IMR-90 (cell line): ENCODE measurements at regions not wholly inside any gene's neighbourhood (a gene's known extent, or its start where the extent isn't known, plus 50 kb on each side); places are given as distances from the start of the nearest gene placed in this dataset.

ENCODE experiments used
- ATAC-seq: fragments of 200-7000 bp; cut with Tn5 transposase; 2 replicates; pipeline ENCODE4 v1.9.1; 2020; ENCODE audit warnings: low read depth, mild to moderate bottlenecking, moderate library complexity
- BruUV-seq: library from RNA; stranded (reverse); fragments of 400-500 nt; replicated peaks from 2 replicates; lab custom pipeline; 2021; lab: Mats Ljungman, UMichigan
- CTCF ChIA-PET: fragments of 300-600 bp; formaldehyde crosslinking; extraction: SDS; loops from one replicate; lab custom pipeline; 2021; ENCODE audit warnings: antibody characterized with exemption; lab: Yijun Ruan, JAX
- POLR2A ChIA-PET: fragments of 300-600 bp; sonication (Branson Sonifier 250); formaldehyde crosslinking; loops from one replicate; lab custom pipeline; 2022; ENCODE audit warnings: antibody characterized with exemption; ENCODE audit not compliant: unreplicated experiment; lab: Charles Lee
- DNase-seq: peaks from one replicate; pipeline ENCODE4 v3.0.0; 2013
- H2AFZ ChIP-seq: replicated peaks from 2 replicates; pipeline ENCODE3; 2013; ENCODE audit warnings: low read length, mild to moderate bottlenecking; ENCODE audit not compliant: poor library complexity
- H2AK5ac ChIP-seq: 2 replicates; pipeline ENCODE4 v1.6.1; 2013; ENCODE audit warnings: low read depth, low read length, inconsistent platforms
- H2AK9ac ChIP-seq: replicated peaks from 2 replicates; pipeline ENCODE3; 2013; ENCODE audit warnings: mild to moderate bottlenecking, low read depth, low read length, moderate library complexity; ENCODE audit not compliant: poor library complexity
- H2BK120ac ChIP-seq: 2 replicates; pipeline ENCODE4 v1.6.1; 2013; ENCODE audit warnings: low read depth, low read length, inconsistent platforms
- H2BK15ac ChIP-seq: 3 replicates; pipeline ENCODE4 v1.6.1; 2013; ENCODE audit warnings: low read depth, low read length, inconsistent platforms
- H2BK20ac ChIP-seq: 2 replicates; pipeline ENCODE4 v1.6.1; 2013; ENCODE audit warnings: low read depth, mild to moderate bottlenecking, inconsistent platforms, low read length, moderate library complexity
- H2BK5ac ChIP-seq: 2 replicates; pipeline ENCODE4 v1.6.1; 2013; ENCODE audit warnings: mild to moderate bottlenecking, low read depth, low read length, inconsistent platforms; ENCODE audit not compliant: poor library complexity, severe bottlenecking
- H3K14ac ChIP-seq: replicated peaks from 2 replicates; pipeline ENCODE4 v1.6.1; 2013; ENCODE audit warnings: low read depth, low read length, inconsistent platforms
- H3K18ac ChIP-seq: 2 replicates; pipeline ENCODE4 v1.6.1; 2013; ENCODE audit warnings: low read depth, low read length, control low read depth
- H3K23ac ChIP-seq: 2 replicates; pipeline ENCODE4 v1.6.1; 2013; ENCODE audit warnings: low read depth, low read length, inconsistent platforms
- H3K27ac ChIP-seq: 2 replicates; pipeline ENCODE4 v1.5.1; 2013; ENCODE audit warnings: mild to moderate bottlenecking, control low read depth, low read length; ENCODE audit not compliant: insufficient read depth
- H3K27me3 ChIP-seq: 2 replicates; pipeline ENCODE4 v1.6.1; 2013; ENCODE audit warnings: low read length; ENCODE audit not compliant: control insufficient read depth, insufficient read depth
- H3K36me3 ChIP-seq: 2 replicates; pipeline ENCODE4 v1.6.1; 2013; ENCODE audit warnings: low read length, mixed read lengths; ENCODE audit not compliant: control insufficient read depth, insufficient read depth
- H3K4ac ChIP-seq: 2 replicates; pipeline ENCODE4 v1.6.1; 2013; ENCODE audit warnings: low read depth, low read length, inconsistent platforms
- H3K4me1 ChIP-seq: 2 replicates; pipeline ENCODE4 v1.6.1; 2013; ENCODE audit warnings: low read length, mixed read lengths; ENCODE audit not compliant: control insufficient read depth, insufficient read depth
- H3K4me2 ChIP-seq: 2 replicates; pipeline ENCODE4 v1.6.1; 2013; ENCODE audit warnings: low read depth, mild to moderate bottlenecking, control low read depth, low read length, moderate library complexity
- H3K4me3 ChIP-seq: 2 replicates; pipeline ENCODE4 v1.5.1; 2013; ENCODE audit warnings: low read depth, mild to moderate bottlenecking, control low read depth, low read length, moderate library complexity; ENCODE audit not compliant: insufficient read depth
- H3K56ac ChIP-seq: 2 replicates; pipeline ENCODE4 v1.6.1; 2013; ENCODE audit warnings: low read length, inconsistent platforms; ENCODE audit not compliant: insufficient read depth; ENCODE audit errors: extremely low read depth
- H3K79me1 ChIP-seq, 2 experiments: 2 replicates each; pipeline ENCODE4 v1.6.1; 2013; ENCODE audit warnings: low read length in 2 of 2, inconsistent platforms in 1 of 2, low read depth in 1 of 2
- H3K9ac ChIP-seq: 2 replicates; pipeline ENCODE4 v1.6.1; 2013; ENCODE audit warnings: low read depth, low read length, control low read depth
- H3K9me1 ChIP-seq: 2 replicates; pipeline ENCODE4 v1.6.1; 2013; ENCODE audit warnings: low read length, inconsistent platforms; ENCODE audit not compliant: insufficient read depth
- H3K9me3 ChIP-seq: 2 replicates; pipeline ENCODE4 v1.6.1; 2013; ENCODE audit warnings: low read length; ENCODE audit not compliant: control insufficient read depth, insufficient read depth
- H4K20me1 ChIP-seq: 2 replicates; pipeline ENCODE4 v1.6.1; 2013; ENCODE audit warnings: low read length, inconsistent platforms; ENCODE audit not compliant: insufficient read depth
- H4K5ac ChIP-seq: 2 replicates; pipeline ENCODE4 v1.6.1; 2013; ENCODE audit warnings: mild to moderate bottlenecking, low read depth, low read length, control low read depth
- H4K8ac ChIP-seq, 2 experiments: 2 replicates each; pipeline ENCODE4 v1.6.1; 2013; ENCODE audit warnings: low read depth in 2 of 2, low read length in 2 of 2, control low read depth in 1 of 2, inconsistent platforms in 1 of 2
- H4K91ac ChIP-seq: 2 replicates; pipeline ENCODE4 v1.6.1; 2013; ENCODE audit warnings: low read depth, low read length, inconsistent platforms; ENCODE audit not compliant: insufficient read depth
- CEBPB ChIP-seq: IDR thresholded peaks from 2 replicates; pipeline ENCODE4 v1.6.1; 2012; ENCODE audit warnings: low read depth, low read length, improper control_type of control experiment
- CTCF ChIP-seq: conservative IDR thresholded peaks from 2 replicates; pipeline ENCODE4 v1.5.1; 2012; ENCODE audit warnings: mild to moderate bottlenecking, low read depth, low read length, improper control_type of control experiment
- NFE2L2 ChIP-seq: fragments of 150-350 bp; IDR thresholded peaks from 2 replicates; pipeline ENCODE4 v1.6.1; 2016; ENCODE audit warnings: low read depth, mild to moderate bottlenecking, low read length
- USF2 ChIP-seq: fragments of 150-350 bp; IDR thresholded peaks from 2 replicates; pipeline ENCODE4 v1.6.1; 2017; ENCODE audit warnings: mild to moderate bottlenecking, antibody characterized with exemption, low read length, low read depth
- WGBS, 2 experiments: methylation state at CpG; one replicate each; pipeline versions ENCODE4 v1.1.5 to v1.1.7; 2013; ENCODE audit warnings: missing lambda C conversion rate in 2 of 2; ENCODE audit not compliant: insufficient read length in 1 of 2; ENCODE audit errors: extremely low coverage in 2 of 2; 5-methylcytosine and 5-hydroxymethylcytosine counted together
- dilution Hi-C: fragments of 300-500 bp; cut with HindIII; formaldehyde crosslinking; loops from one replicate; pipeline ENCODE4 v1.14.3; 2018; ENCODE audit warnings: low sequenced_read_pairs; ENCODE audit not compliant: unreplicated experiment
- in situ Hi-C: fragments of 300-500 bp; cut with MboI; formaldehyde crosslinking; loops from 3 replicates; pipeline ENCODE4 v1.14.3; 2019; ENCODE audit warnings: low sequenced_read_pairs, inconsistent platforms, mixed read lengths
- intact Hi-C: fragments of 100-400 bp; cut with micrococcal nuclease; formaldehyde crosslinking; loops from 2 replicates; pipeline ENCODE4 v1.10.0; 2022

DNA sequence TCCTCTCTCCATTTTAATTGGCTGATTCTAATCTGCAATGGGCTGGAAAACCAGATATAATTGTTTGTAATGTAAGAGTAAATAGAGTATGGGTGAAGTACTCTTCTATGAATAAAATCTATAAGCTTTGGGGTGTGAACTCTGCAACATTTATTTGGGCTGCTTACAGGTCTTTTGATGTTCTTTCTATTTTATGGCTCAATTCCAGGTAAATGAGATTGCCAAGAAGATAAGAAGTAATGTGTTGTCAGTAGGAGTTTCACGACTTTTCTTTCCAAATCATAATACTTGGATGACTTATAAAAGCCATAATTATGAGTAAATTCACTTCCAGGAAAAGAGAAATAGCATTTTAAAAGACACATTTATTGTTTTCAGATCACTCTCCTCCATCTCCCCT, 103.5 kb downstream of the FMR1NB start:
- no peaks in the 10 kb centered on the region for H3K4me1 ChIP-seq
- H3K27me3 ChIP-seq: no peaks in the 10 kb centered on the region
- H2AK9ac ChIP-seq: no peak overlapping the region
- no peak overlapping the region for H3K56ac ChIP-seq
- H4K91ac ChIP-seq: no peak overlapping the region
- ChIA-PET CTCF (no interaction called here), POLR2A (no interaction called here)
- no peak overlapping the region for H4K5ac ChIP-seq
- no peaks in the 10 kb centered on the region for H3K36me3 ChIP-seq
- no peak overlapping the region for H3K23ac ChIP-seq
- no peak overlapping the region for H2BK20ac ChIP-seq
- BruUV-seq: no TSS peak
- no peaks in the 10 kb centered on the region for H3K9me3 ChIP-seq
- no peaks in the 10 kb centered on the region for H4K20me1 ChIP-seq
- in situ Hi-C loops: no loop called here
- H3K9me1 ChIP-seq: no peaks in the 10 kb centered on the region
- H3K4me2 ChIP-seq: no peak overlapping the region
- ATAC-seq (no peak), DNase-seq (no peak)
- no peak overlapping the region for H3K4me3 ChIP-seq
- WGBS, 2 experiments: no CpG with 5 or more reads among the region's 1 CpG
- H2BK15ac ChIP-seq: no peak overlapping the region
- H3K4ac ChIP-seq: no peak overlapping the region
- no peak overlapping the region for H3K18ac ChIP-seq
- H2AK5ac ChIP-seq: no peak overlapping the region
- H3K27ac ChIP-seq: no peak overlapping the region
- no peak overlapping the region for H2BK120ac ChIP-seq
- H2AFZ ChIP-seq: no peak overlapping the region
- dilution Hi-C loops: no loop called here
- intact Hi-C loops: no loop called here
- H3K79me1 ChIP-seq: no peaks in the 10 kb centered on the region
- H4K8ac ChIP-seq: no peak overlapping the region
- no peak overlapping the region for H3K14ac ChIP-seq
- no peak overlapping the region for H3K9ac ChIP-seq
- no peak overlapping the region for H2BK5ac ChIP-seq
- TF ChIP-seq NFE2L2: no peak
- no peak for TF ChIP-seq CEBPB
- TF ChIP-seq USF2: no peak
- TF ChIP-seq CTCF: no peak
